A172 (cell line): ENCODE measurements at regions not wholly inside any gene's neighbourhood (a gene's known extent, or its start where the extent isn't known, plus 50 kb on each side); places are given as distances from the start of the nearest gene placed in this dataset.

ENCODE experiments used
- DNase-seq: peaks from one replicate; pipeline ENCODE4 v3.0.0-alpha.2; 2015; ENCODE audit warnings: low spot score

DNA sequence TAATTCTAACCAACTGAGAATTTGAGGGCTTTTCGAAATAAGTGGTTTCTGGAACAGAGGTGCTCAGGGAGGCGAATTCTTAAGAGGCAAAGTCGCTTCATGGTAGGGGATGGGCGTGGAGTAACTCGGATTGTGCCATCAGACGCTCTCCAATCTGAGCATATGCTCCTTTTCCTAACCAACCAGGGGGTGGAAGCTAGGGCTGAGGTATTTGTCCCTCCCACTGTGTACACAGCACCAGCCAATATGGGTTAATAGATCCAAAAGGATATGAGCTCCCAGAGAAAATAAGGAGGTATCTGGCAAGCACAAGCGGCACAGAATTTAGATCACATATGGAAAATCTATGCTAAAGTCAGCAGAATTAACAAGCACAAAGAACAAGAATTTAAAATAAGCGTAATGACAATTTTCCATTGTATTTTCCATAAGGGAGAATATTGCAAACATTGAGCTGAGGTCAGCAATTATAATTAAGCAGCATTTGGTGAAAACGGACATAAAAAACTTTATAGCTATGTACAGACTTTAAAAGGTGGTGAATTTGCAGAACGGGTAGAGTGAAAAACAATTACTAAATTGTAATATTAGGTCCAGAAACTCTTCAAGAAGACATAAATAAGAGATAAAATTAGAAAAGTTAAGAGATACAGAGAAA, 55.0 kb upstream of the PHACTR1 start:
- no peak for DNase-seq
